ENCODE measurements at regions not wholly inside any gene's neighbourhood (a gene's known extent, or its start where the extent isn't known, plus 50 kb on each side); places are given as distances from the start of the nearest gene placed in this dataset.

- no peak for DNase-seq
Observed at GRCh38 chr2:42969231-42970150, 177.1 kb upstream of the HAAO start.

GRCh38 chr2:42967959-42968674, 175.7 kb upstream of the HAAO start:
- peak; percentile 96 for DNase-seq

DNA sequence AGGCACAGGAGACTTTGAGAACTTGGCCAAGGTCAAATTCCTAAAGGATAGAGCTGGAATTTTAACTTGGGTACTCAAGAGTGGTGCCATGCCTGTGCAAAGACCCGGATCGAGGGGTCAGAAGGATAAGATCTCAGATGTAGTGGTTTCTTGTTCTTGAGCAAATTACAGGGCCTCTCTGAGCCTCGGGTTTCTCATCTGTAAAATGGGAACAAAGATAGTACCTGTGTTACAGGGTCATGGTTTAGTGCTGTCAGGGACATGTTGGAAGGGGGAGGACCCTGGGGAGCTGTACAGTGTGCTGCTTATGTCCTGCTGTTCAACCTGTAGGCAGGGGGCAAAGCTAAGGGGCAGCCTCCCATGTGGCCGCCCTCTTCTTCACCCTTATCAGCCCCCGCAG, 173.5 kb upstream of the HAAO start:
- no peak for DNase-seq

- DNase-seq = no peak
Observed at GRCh38 chr2:42965196-42965595, 172.8 kb upstream of the HAAO start.

DNA sequence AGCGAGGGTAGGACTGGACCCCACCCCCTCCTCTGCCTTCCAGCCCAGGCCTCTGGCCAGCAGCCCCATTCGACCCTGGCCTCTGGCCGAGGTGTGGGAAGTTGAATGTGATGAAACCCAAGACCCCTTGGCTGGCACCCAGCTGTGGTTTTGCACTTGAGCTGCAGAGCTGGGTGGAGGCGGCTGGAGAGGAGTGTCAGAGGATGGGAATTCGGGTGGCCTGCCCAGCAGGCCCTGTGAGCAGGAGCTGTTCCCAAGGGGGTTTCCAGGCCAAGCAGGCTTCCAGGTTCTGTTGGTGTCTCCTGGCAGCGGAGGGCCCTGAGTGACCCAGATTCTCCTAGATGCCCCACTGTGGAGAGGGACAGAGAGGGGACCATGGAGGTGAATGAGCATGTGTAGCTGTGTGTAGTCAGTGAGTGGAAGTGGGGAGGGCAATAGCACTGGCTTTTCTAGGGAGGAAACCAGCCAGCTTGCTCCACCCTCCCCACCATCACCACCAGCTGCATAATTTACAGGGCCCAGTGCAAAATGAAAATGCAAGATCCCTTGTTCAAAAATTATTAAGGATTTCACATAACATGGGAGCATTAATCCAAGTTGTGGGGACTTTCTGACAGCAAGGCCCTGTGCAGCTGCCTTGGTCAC, 172.2 kb upstream of the HAAO start:
- DNase-seq = peak; percentile 93

DNA sequence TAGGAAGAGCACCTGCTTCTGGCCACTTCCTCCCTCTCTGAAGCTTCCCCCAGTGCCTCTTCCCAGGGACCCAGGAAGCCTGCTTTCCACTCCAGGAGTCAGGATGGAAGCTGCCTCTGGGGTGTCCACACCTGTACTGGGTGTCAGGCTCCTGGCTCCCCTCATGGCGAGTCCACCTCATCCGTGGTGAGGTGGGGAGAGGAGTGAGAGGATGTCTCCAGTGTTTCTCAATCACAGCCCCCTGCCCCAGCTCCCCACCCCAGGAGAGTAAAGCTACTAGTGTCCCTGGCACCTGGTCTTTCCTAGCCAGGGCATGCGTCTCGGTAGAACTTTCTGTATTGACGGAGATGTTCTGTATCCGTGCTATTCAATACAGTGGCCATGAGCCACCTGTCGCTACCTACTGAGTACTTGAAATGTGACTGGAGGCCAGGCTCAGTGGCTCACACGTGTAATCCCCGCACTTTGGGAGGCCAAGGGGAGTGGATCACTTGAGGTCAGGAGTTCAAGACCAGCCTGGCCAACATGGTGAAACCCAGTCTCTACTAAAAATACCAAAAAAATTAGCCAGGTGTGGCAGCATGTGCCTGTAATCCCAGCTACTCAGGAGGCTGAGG, 171.2 kb upstream of the HAAO start:
- DNase-seq = no peak

DNA sequence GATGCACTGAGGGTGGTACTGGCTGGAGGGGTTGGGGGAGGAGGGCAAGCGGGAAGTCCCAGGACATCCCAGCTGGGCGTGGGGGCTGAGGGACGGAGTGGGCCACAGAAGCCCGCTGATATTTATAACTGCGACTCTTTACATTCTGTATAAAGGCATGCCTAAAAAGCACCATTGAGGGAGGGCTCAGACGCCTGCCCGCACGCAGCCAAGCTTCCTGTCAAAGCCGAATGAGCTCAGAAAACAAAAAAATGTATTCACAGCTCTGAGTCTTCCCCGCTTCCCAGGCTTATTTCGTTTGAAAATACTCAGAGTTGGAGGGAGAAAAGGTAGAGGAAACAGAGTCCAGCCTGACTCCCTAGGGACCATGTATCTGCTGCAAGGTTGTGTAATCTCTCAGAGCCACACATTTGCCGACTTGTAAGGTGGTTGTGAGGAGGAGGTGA, 170.1 kb upstream of the HAAO start:
- DNase-seq = peak; percentile 78

GRCh38 chr2:42961961-42962360, 169.6 kb upstream of the HAAO start:
- DNase-seq = no peak

- DNase-seq = peak; percentile 88
Observed at GRCh38 chr2:42961385-42961811, 169.0 kb upstream of the HAAO start.

DNA sequence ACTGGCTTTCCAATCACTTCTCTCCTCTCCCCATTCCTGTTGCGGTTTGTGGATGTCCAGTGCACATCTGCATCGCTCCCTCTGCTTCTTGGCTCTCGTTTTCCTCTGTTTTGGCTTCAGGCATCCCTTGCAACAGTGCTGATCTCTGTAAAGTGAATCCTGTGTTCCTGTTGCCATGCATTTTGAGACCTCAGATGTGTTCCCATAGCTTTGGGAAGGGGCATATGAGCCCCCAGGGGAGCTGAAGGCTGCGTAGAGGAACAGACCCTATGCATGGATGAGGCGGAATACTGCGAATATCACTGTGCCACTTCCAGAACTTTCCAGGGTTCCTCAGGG, 168.4 kb upstream of the HAAO start:
- peak; percentile 71 for DNase-seq

DNA sequence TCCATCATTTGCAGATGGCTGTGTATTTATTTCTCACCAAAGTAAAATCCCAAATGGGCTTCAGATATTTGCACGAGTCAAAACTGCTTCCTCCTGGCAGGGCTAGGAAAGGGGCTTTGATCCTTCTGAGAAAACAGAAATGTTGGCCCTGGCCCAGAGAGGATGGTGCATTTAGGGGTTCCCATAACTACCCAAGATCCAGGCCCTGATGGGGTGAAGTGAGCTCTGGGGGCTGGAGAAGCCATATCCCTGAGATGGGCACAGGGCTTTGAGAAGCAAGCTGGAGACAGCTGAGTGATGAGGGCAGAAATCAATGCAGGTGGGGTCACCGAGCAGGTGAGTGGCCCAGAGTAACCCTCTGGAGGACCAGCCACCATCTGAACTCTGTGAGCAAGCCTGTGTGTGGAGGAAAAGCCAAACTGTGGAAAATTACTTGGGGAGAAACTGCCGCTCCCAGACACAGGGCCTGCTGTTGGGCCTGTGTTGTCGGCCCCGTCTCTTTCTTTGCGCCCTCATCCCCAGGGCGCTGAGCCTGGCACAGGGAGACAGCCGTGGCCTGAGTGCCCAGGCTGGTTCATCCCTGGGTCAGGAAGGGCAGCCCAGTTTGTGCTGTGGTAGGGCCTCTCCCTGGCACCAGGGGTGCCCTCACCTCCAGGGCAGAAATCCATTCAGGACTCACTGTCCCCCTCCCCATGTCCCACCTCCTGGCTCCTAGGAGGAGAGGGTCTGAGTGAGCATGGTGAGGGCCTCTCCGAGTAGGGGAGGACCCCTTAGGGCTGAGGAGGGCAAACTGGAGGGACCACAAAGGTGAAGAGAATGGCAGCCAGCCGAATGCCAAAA, 167.8 kb upstream of the HAAO start:
- no peak for DNase-seq

DNA sequence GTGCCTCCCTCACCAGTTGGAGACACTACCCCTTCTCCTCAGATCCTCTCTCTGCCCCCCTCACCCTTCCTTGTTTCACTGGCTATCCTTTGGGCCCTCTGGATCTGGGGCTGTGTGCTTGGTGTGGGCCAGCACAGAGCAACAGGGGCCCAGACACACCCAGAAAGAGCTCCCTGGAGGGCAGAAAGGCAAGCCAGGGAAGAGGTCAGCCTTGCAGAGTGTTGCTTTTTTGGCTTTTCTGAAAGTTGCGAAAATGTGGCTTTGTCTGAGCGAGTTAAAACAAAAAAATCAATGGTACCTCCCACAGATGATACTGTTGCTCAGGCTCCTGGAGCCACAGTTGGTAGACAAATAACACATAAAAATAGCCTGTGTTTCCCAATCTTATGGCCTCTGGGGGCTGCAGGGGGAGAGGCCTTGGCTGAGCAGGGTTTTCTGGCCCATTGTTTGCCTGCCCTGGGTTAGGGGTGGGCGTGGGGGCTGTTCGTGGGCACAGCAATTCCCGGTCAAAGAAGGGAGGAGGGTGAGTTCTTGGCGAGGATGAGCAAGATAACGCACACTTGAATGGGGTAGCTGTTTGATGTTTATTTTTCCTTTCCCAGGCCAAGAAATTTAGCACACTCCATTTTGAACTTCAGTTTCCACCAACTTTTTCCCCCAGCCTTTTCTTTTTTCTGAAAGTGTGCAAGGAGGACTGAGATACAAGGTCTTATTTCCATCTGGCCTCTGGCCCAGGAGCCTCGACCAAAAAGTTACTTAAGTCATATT, 167.0 kb upstream of the HAAO start:
- peak; percentile 88 for DNase-seq

- DNase-seq = no peak
Observed at GRCh38 chr2:42958741-42959233, 166.4 kb upstream of the HAAO start.

- peak; percentile 70 for DNase-seq
Observed at GRCh38 chr2:42957861-42958301, 165.5 kb upstream of the HAAO start.

GRCh38 chr2:42957109-42957860, 164.9 kb upstream of the HAAO start:
- DNase-seq = no peak

GRCh38 chr2:42954227-42954962, 162.0 kb upstream of the HAAO start:
- DNase-seq = no peak

DNA sequence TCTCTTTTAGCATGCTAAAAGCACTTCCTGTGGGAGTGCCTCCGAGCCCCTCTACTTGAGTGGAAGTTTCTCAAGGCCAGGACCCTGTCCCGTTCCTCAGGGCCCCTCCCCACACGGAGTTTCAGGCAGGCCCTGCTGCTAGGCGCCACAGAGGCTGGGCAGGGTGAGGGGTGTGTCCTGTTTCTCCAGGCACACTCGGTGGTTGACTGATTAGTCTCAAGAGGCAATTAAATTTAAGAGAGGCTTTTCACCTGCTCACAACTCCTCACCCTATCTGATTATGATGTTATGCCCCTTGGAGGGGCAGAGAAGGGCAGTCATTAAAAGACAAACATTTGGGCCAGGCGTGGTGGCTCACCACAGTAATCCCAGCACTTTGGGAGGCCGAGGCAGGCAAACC, 160.8 kb upstream of the HAAO start:
- DNase-seq = no peak

- peak; percentile 65 for DNase-seq
Observed at GRCh38 chr2:42951263-42951938, 159.0 kb upstream of the HAAO start.

DNA sequence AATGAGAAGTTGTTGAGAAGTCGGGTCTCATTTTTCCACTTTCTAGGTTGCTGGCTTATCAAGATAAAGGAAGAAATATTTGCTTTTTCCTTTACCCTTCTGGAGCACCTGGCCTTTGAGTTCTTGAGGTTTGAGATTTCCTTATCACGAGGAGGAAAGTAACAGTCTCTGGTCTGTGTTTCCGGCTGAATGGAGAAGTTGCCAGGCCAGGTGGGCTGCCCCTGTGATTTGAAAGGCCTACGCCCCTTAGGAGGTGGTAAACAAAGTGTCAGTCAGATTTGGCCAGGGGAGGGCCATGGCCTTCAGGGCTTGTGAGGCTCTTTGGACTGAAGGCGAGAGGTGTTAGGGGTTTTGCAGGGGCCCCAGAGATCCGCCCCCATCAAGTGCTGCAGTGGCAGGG, 156.7 kb upstream of the HAAO start:
- peak; percentile 29 for DNase-seq

All from femur (tissue), 1 donor.